Gastroesophageal sphincter (tissue), 4 donors: ENCODE measurements at regions not wholly inside any gene's neighbourhood (a gene's known extent, or its start where the extent isn't known, plus 50 kb on each side); places are given as distances from the start of the nearest gene placed in this dataset.
"Not testable (repeated sequence)": the region's sequence is repeated elsewhere in the genome, so short reads cannot be mapped to it uniquely, and the experiment has no call there.

Experiments used
- ATAC-seq: fragments of 150-250 bp; one replicate; pipeline ENCODE4 v1.9.1; 2016; ENCODE audit warnings: mild to moderate bottlenecking, moderate library complexity
- H3K27ac ChIP-seq, 4 donors: fragments of 200-600 bp; sonication (generic) in 3 of 4; 1 replicate in 3 of 4; 2 replicates in 1 of 4; pipeline ENCODE4 v1.5.1; 2016 to 2019
- H3K27me3 ChIP-seq: fragments of 200-600 bp; sonication (generic); one replicate; pipeline ENCODE4 v1.5.1; 2019
- H3K36me3 ChIP-seq, 2 donors: fragments of 200-600 bp; sonication (generic); one replicate each; pipeline ENCODE4 v1.5.1; 2019; ENCODE audit warnings: control low read depth in 1 of 2
- H3K4me1 ChIP-seq, 3 donors: fragments of 200-600 bp; sonication (generic); 1 replicate in 2 of 3; 2 replicates in 1 of 3; pipeline ENCODE4 v1.5.1; 2016 to 2019; ENCODE audit warnings: control low read depth in 2 of 3
- H3K4me3 ChIP-seq, 2 donors: fragments of 200-600 bp; sonication (generic); one replicate each; pipeline ENCODE4 v1.5.1; 2019; ENCODE audit warnings: mild to moderate bottlenecking in 1 of 2, moderate library complexity in 1 of 2
- H3K9me3 ChIP-seq, 3 donors: fragments of 200-600 bp; sonication (generic); one replicate each; pipeline ENCODE4 v1.5.1; 2017 to 2019; ENCODE audit warnings: control low read depth in 2 of 3
- EP300 ChIP-seq: sonication (generic); formaldehyde crosslinking; IDR thresholded peaks from one replicate; pipeline ENCODE4 v1.6.1; 2017; ENCODE audit warnings: antibody characterized with exemption, mild to moderate bottlenecking
- POLR2A ChIP-seq, 2 donors: fragments of 450-650 bp; IDR thresholded peaks; one replicate each; pipeline ENCODE4 v1.6.1; 2017; ENCODE audit warnings: antibody characterized with exemption in 2 of 2, mild to moderate bottlenecking in 2 of 2, moderate library complexity in 1 of 2
- POLR2AphosphoS5 ChIP-seq: sonication (generic); formaldehyde crosslinking; IDR thresholded peaks from one replicate; pipeline ENCODE4 v1.6.1; 2017; ENCODE audit warnings: antibody characterized with exemption
- WGBS, 2 donors: methylation state at CpG; one replicate each; pipeline ENCODE4 v1.1.5; 2018; ENCODE audit warnings: low coverage in 1 of 2; 5-methylcytosine and 5-hydroxymethylcytosine counted together
- TF ChIP-seq, protein P1 (sequence below), 4 experiments: fragments of 200-600 bp in 2 of 4; fragments of 450-650 bp in 2 of 4; sonication (generic) in 1 of 4; IDR thresholded peaks; one replicate each; pipeline ENCODE4 v1.5.1; 2017 to 2019; ENCODE audit warnings: antibody characterized with exemption in 4 of 4, mild to moderate bottlenecking in 2 of 4, moderate library complexity in 2 of 4

DNA sequence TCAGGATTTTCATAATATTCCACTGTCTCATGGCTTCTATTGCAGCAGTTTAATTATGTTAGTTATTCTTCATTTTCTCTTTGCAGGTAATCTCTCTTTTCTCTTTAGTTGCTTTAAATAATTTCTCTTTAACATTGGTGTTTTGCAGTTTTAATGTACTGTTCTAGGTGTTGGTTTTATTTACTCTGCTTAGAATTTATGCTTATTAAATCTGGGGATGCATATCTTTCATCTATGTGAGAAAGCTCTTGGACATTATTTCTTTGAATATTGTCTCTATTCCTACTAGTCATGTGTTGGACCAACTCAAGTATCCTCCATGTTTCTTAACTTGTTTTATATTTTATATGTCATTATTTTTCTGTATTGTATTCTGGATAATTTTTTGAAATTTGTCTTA is 218.7 kb upstream of the TUT7 start:
- H3K9me3 ChIP-seq = peaks cover 0 to 15% (median 0%) of the 10 kb centered on the region in 3 donors
- H3K4me1 ChIP-seq = peaks cover 0 to 14% (median 0%) of the 10 kb centered on the region in 3 donors
- no peak overlapping the region for H3K27ac ChIP-seq
- no peaks in the 10 kb centered on the region for H3K27me3 ChIP-seq
- TF ChIP-seq, protein P1, sequence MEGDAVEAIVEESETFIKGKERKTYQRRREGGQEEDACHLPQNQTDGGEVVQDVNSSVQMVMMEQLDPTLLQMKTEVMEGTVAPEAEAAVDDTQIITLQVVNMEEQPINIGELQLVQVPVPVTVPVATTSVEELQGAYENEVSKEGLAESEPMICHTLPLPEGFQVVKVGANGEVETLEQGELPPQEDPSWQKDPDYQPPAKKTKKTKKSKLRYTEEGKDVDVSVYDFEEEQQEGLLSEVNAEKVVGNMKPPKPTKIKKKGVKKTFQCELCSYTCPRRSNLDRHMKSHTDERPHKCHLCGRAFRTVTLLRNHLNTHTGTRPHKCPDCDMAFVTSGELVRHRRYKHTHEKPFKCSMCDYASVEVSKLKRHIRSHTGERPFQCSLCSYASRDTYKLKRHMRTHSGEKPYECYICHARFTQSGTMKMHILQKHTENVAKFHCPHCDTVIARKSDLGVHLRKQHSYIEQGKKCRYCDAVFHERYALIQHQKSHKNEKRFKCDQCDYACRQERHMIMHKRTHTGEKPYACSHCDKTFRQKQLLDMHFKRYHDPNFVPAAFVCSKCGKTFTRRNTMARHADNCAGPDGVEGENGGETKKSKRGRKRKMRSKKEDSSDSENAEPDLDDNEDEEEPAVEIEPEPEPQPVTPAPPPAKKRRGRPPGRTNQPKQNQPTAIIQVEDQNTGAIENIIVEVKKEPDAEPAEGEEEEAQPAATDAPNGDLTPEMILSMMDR (IDR thresholded peaks at IDR 0.05) = no peak
- TF ChIP-seq POLR2AphosphoS5 (no peak), EP300 (no peak), POLR2A (IDR thresholded peaks at IDR 0.05) (no peak)
- ATAC-seq = no peak
- H3K4me3 ChIP-seq = no peak overlapping the region
- no peaks in the 10 kb centered on the region for H3K36me3 ChIP-seq

DNA sequence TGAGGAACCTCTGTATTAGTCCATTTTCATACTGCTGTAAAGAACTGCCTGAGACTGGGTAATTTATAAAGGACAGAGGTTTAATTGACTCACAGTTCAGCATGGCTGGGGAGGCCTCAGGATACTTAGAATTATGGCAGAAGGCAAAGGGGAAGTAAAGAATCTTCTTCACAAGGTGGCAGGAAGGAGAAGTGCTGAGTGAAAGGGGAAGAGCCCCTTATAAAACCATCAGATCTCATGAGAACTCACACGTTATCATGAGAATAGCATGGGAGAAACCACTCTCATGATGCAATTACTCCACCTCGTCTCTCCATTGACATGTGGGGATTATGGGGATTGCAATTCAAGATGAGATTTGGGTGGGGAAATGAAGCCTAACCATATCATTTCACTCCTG is 211.4 kb upstream of the TUT7 start:
- not testable (repeated sequence) for H3K4me3 ChIP-seq
- 77 to 93% methylated on average over 2 of the region's 2 CpGs for WGBS, 2 donors

DNA sequence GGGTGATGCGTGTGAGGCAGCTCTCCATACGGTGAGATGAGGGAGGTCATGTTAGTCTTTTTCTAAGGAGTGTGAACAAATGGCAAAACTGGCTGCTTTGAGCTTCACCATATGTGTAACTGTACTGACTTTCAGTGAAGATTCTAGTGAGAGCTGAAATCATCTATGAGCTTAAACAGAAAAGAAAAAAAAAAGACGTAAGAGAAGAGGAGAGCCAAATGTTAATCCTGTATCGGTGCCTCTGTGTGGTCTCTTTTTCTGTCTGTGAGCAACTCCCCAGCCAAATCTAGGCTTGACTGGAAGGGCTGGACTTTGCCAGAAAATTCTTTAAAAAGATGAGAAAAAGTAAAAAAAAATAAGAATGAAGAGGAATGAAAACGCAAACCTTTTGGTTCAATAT is 209.7 kb upstream of the TUT7 start:
- Histone ChIP-seq H3K27ac (no peak overlapping the region), H3K27me3 (no peaks in the 10 kb centered on the region), H3K4me1 (no peaks in the 10 kb centered on the region), H3K36me3 (no peaks in the 10 kb centered on the region), H3K4me3 (no peak overlapping the region), H3K9me3 (peaks cover 0 to 12% (median 0%) of the 10 kb centered on the region in 3 donors)
- no peak for ATAC-seq
- no peak for TF ChIP-seq POLR2A (IDR thresholded peaks at IDR 0.05)
- WGBS, 2 donors = 43 to 70% methylated on average over 4 to 5 of the region's 5 CpGs

More for the DNA sequence above, 211.4 kb upstream of the TUT7 start:
- H3K27me3 ChIP-seq, H3K36me3 ChIP-seq, ATAC-seq, H3K4me1 ChIP-seq, H3K27ac ChIP-seq: not testable (repeated sequence)
- H3K9me3 ChIP-seq = peaks cover 0 to 18% (median 0%) of the 10 kb centered on the region in 3 donors

DNA sequence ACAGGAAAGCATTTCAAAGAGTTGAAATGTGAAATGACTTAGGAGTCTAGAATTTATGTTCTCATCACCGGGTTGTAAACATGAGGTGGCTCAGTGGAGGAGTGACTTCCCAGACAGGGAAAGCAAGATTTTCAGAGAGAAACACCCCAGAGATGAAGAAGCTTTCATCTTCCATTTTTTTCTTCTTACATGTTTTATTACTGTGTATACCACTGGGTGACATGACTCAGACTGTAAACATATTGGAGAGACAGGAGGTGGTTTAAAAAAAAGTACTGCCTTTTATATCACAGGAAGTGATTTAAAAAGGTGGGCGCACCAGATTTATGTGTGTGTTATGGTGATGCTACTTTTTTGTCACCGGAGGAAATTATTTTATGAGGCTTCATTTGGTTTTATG is 209.1 kb upstream of the TUT7 start:
- H3K27me3 ChIP-seq = no peaks in the 10 kb centered on the region
- H3K27ac ChIP-seq = no peak overlapping the region
- no peak for ATAC-seq
- H3K36me3 ChIP-seq = no peaks in the 10 kb centered on the region
- 54 to 70% methylated on average over 3 of the region's 3 CpGs for WGBS, 2 donors
- TF ChIP-seq EP300 (no peak), POLR2A (IDR thresholded peaks at IDR 0.05) (no peak), POLR2AphosphoS5 (no peak)
- TF ChIP-seq, protein P1 (IDR thresholded peaks at IDR 0.05) = no peak
- H3K4me3 ChIP-seq = no peak overlapping the region
- peaks cover 0 to 6% (median 0%) of the 10 kb centered on the region in 3 donors for H3K9me3 ChIP-seq
- H3K4me1 ChIP-seq = no peaks in the 10 kb centered on the region

DNA sequence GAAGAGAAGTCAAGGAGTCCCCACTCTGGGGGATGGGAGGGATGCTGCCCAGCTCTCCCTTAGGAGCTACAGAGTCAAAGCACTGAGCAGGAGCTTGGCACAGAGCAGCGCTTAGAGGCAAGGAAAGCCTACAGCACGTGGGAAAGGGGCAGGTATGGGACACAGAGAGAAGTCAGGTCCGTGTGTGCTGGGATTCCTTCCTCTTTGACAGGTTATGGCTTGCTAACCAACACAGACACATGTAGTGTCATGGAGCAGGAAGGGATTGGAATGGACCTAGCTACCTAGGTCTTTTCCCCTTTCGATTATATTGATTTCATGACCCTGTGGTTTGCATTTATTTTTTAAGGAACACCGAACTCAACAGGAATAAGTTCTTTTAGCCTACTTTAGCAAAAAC is 208.5 kb upstream of the TUT7 start:
- H3K27ac ChIP-seq = no peak overlapping the region
- 67 to 75% methylated on average over 5 of the region's 5 CpGs for WGBS, 2 donors
- ATAC-seq = no peak

DNA sequence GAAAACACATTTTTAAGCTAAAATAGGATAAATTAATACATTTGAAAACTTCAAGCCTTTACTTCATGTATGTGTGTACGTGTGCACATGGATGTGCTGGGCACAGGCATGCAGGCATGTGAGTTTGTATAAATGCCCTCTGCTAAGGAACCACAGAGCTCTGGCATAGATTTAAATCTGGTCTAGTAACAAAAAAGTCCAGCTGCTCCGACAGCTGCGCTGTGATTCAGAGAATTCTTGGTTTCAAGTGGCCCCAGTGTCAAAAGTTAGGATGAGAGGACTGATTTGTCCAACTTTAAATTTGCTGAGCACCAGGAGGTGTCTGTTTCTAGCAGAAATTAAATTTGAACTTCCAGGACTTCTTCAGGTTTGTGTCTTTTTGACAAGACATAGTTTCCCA is 203.7 kb upstream of the TUT7 start:
- no peaks in the 10 kb centered on the region for H3K27me3 ChIP-seq
- no peaks in the 10 kb centered on the region for H3K36me3 ChIP-seq
- H3K4me1 ChIP-seq = peaks cover 0 to 5% (median 0%) of the 10 kb centered on the region in 3 donors
- TF ChIP-seq POLR2A (IDR thresholded peaks at IDR 0.05) = no peak
- TF ChIP-seq, protein P1 (IDR thresholded peaks at IDR 0.05) = no peak
- H3K27ac ChIP-seq = no peak overlapping the region
- WGBS, 2 donors = 85 to 100% methylated on average over 2 to 3 of the region's 3 CpGs
- no peak overlapping the region for H3K4me3 ChIP-seq
- H3K9me3 ChIP-seq = no peaks in the 10 kb centered on the region
- ATAC-seq = no peak

More for the DNA sequence above, 208.5 kb upstream of the TUT7 start:
- Histone ChIP-seq H3K36me3 (no peaks in the 10 kb centered on the region), H3K4me1 (no peaks in the 10 kb centered on the region), H3K9me3 (peaks cover 0 to 3% (median 0%) of the 10 kb centered on the region in 3 donors), H3K27me3 (no peaks in the 10 kb centered on the region), H3K4me3 (no peak overlapping the region)
- TF ChIP-seq, protein P1 (IDR thresholded peaks at IDR 0.05) = no peak
- TF ChIP-seq POLR2A (IDR thresholded peaks at IDR 0.05) = no peak
- no peak for TF ChIP-seq EP300
- TF ChIP-seq POLR2AphosphoS5 = no peak
